GM12864 (cell line): ENCODE measurements at regions not wholly inside any gene's neighbourhood (a gene's known extent, or its start where the extent isn't known, plus 50 kb on each side); places are given as distances from the start of the nearest gene placed in this dataset.
"Not testable (repeated sequence)": the region's sequence is repeated elsewhere in the genome, so short reads cannot be mapped to it uniquely, and the experiment has no call there.

Source experiments
- DNase-seq: peaks from one replicate; pipeline ENCODE4 v3.0.0-alpha.2; 2011; ENCODE audit warnings: low read depth
- H3K4me3 ChIP-seq: 2 replicates; pipeline ENCODE4 v1.5.1; 2011; ENCODE audit warnings: mild to moderate bottlenecking, low read depth, low read length, control low read depth
- TF ChIP-seq, protein P1 (sequence below): IDR thresholded peaks from 2 replicates; pipeline ENCODE4 v1.5.1; 2011; ENCODE audit warnings: low read depth, mild to moderate bottlenecking, moderate library complexity, low read length, control low read depth, inconsistent platforms; ENCODE audit errors: missing control alignments

GRCh38 chr7:68718097-68718551, 880.2 kb upstream of the AUTS2 start:
- DNase-seq: no peak
- TF ChIP-seq, protein P1, sequence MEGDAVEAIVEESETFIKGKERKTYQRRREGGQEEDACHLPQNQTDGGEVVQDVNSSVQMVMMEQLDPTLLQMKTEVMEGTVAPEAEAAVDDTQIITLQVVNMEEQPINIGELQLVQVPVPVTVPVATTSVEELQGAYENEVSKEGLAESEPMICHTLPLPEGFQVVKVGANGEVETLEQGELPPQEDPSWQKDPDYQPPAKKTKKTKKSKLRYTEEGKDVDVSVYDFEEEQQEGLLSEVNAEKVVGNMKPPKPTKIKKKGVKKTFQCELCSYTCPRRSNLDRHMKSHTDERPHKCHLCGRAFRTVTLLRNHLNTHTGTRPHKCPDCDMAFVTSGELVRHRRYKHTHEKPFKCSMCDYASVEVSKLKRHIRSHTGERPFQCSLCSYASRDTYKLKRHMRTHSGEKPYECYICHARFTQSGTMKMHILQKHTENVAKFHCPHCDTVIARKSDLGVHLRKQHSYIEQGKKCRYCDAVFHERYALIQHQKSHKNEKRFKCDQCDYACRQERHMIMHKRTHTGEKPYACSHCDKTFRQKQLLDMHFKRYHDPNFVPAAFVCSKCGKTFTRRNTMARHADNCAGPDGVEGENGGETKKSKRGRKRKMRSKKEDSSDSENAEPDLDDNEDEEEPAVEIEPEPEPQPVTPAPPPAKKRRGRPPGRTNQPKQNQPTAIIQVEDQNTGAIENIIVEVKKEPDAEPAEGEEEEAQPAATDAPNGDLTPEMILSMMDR: no peak
- no peak overlapping the region for H3K4me3 ChIP-seq

DNA sequence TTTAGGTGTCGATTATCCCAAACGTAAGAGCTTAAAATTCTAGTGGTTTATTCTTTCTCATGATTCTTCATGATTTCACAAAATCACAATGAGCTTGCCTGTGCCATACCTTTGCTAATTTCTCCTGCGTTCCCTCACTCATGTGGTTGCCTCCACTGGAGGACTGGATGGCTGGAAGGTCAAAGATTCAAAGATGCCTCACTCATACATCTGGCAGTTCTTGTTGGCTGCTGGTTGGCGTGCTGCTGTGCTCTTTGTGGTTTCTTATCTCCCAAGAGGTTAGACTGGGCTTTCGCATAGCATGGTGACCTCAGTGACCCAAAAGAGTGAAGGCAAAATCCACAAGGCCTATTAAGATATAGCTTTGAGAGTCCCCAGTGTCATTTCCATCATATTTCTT, 877.6 kb upstream of the AUTS2 start:
- H3K4me3 ChIP-seq: no peak overlapping the region
- TF ChIP-seq, protein P1: no peak
- DNase-seq: no peak

GRCh38 chr7:68722044-68722443, 876.2 kb upstream of the AUTS2 start:
- TF ChIP-seq, protein P1: no peak
- no peak overlapping the region for H3K4me3 ChIP-seq
- DNase-seq: no peak

GRCh38 chr7:68724965-68725364, 873.3 kb upstream of the AUTS2 start:
- no peak for DNase-seq
- TF ChIP-seq, protein P1: no peak
- H3K4me3 ChIP-seq: no peak overlapping the region

GRCh38 chr7:68725843-68726785, 872.2 kb upstream of the AUTS2 start:
- no peak for DNase-seq
- TF ChIP-seq, protein P1: no peak
- H3K4me3 ChIP-seq: no peak overlapping the region

DNA sequence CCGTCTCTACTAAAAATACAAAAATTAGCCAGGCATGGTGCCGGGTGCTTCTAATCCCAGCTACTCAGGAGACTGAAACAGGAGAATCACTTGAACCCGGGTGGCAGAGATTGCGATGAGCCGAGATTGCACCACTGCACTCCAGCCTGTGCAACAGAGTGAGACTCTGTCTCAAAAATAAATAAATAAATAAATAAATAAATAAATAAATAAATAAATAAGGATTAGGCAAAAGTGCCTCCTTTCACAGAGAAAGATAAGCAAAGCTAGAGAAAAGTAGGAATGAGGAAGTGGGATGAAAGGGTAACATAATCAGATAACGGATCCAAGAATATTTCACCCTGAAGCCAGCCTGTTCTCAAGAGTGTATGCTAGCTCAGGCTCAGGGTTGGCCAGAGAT, 869.6 kb upstream of the AUTS2 start:
- H3K4me3 ChIP-seq, DNase-seq: not testable (repeated sequence)

- TF ChIP-seq, protein P1: no peak
- H3K4me3 ChIP-seq: no peak overlapping the region
- no peak for DNase-seq
Measured at GRCh38 chr7:68729371-68729770, 868.9 kb upstream of the AUTS2 start.
